WTC11 (cell line): ENCODE measurements at regions not wholly inside any gene's neighbourhood (a gene's known extent, or its start where the extent isn't known, plus 50 kb on each side); places are given as distances from the start of the nearest gene placed in this dataset.

Experiments
- ATAC-seq: fragments of 200-7000 bp; cut with Tn5 transposase; 2 replicates; pipeline ENCODE4 v1.10.0; 2021; ENCODE audit warnings: mild to moderate bottlenecking, moderate library complexity
- CTCF ChIA-PET: fragments of 300-600 bp; sonication (Branson Sonifier 250); formaldehyde crosslinking; loops from one replicate; lab custom pipeline; 2021; ENCODE audit warnings: antibody characterized with exemption; lab: Charles Lee
- POLR2A ChIA-PET: fragments of 350-600 bp; sonication (Branson Sonifier 250); formaldehyde crosslinking; loops from one replicate; lab custom pipeline; 2021; ENCODE audit warnings: antibody characterized with exemption; lab: Charles Lee
- DNase-seq: peaks from one replicate; pipeline ENCODE4 v3.0.0; 2021; ENCODE audit warnings: low spot score
- H3K27ac Mint-ChIP-seq: 2 replicates; pipeline ENCODE4 v1.8.0; 2021; ENCODE audit warnings: mixed read lengths
- H3K27me3 Mint-ChIP-seq: 2 replicates; pipeline ENCODE4 v1.8.0; 2021; ENCODE audit warnings: low read depth, mild to moderate bottlenecking, moderate library complexity, mixed read lengths
- H3K36me3 Mint-ChIP-seq: 2 replicates; pipeline ENCODE4 v1.8.0; 2021; ENCODE audit warnings: mixed read lengths
- H3K4me1 Mint-ChIP-seq: 2 replicates; pipeline ENCODE4 v1.8.0; 2022; ENCODE audit warnings: mixed read lengths
- H3K4me3 Mint-ChIP-seq: 2 replicates; pipeline ENCODE4 v1.8.0; 2021; ENCODE audit warnings: mild to moderate bottlenecking, moderate library complexity, mixed read lengths
- H3K9me3 Mint-ChIP-seq: 2 replicates; pipeline ENCODE4 v1.8.0; 2021; ENCODE audit warnings: mixed read lengths
- FOXP1 ChIP-seq: sonication (generic); formaldehyde crosslinking; IDR thresholded peaks from 2 replicates; pipeline ENCODE4 v1.8.0; 2022; ENCODE audit warnings: missing genetic modification reagents, mild to moderate bottlenecking, moderate library complexity, borderline replicate concordance
- HMGA2 ChIP-seq: fragments of 250-450 bp; sonication (Bioruptor Pico); IDR thresholded peaks from 2 replicates; pipeline ENCODE4 v1.4.0; 2021; ENCODE audit warnings: mild to moderate bottlenecking, moderate library complexity
- JUN ChIP-seq: sonication (generic); formaldehyde crosslinking; IDR thresholded peaks from 2 replicates; pipeline ENCODE4 v1.8.0; 2023; ENCODE audit warnings: mild to moderate bottlenecking, missing genetic modification reagents
- NFATC4 ChIP-seq: fragments of 250-450 bp; sonication (Bioruptor Pico); IDR thresholded peaks from 2 replicates; pipeline ENCODE4 v1.9.0; 2021; ENCODE audit warnings: mild to moderate bottlenecking
- SMAD4 ChIP-seq: sonication (generic); formaldehyde crosslinking; IDR thresholded peaks from 2 replicates; pipeline ENCODE4 v1.8.0; 2022; ENCODE audit warnings: mild to moderate bottlenecking, missing genetic modification reagents
- TEAD1 ChIP-seq: sonication (generic); formaldehyde crosslinking; IDR thresholded peaks from 2 replicates; pipeline ENCODE4 v1.8.0; 2022; ENCODE audit warnings: mild to moderate bottlenecking, missing genetic modification reagents
- TP53 ChIP-seq: sonication (generic); formaldehyde crosslinking; IDR thresholded peaks from 2 replicates; pipeline ENCODE4 v1.8.1; 2023; ENCODE audit warnings: mild to moderate bottlenecking, missing genetic modification reagents
- USF1 ChIP-seq: sonication (generic); formaldehyde crosslinking; IDR thresholded peaks from 2 replicates; pipeline ENCODE4 v1.8.0; 2022; ENCODE audit warnings: mild to moderate bottlenecking, missing genetic modification reagents
- ZMAT4 ChIP-seq: fragments of 250-450 bp; sonication (Bioruptor Pico); IDR thresholded peaks from 2 replicates; pipeline ENCODE4 v1.9.0; 2021; ENCODE audit warnings: mild to moderate bottlenecking
- ZNF138 ChIP-seq: sonication (generic); formaldehyde crosslinking; conservative IDR thresholded peaks from 2 replicates; pipeline ENCODE4 v1.8.1; 2022; ENCODE audit warnings: mild to moderate bottlenecking, moderate library complexity, missing genetic modification reagents
- ZNF512 ChIP-seq: sonication (generic); formaldehyde crosslinking; IDR thresholded peaks from 2 replicates; pipeline ENCODE4 v1.8.1; 2022; ENCODE audit warnings: missing genetic modification reagents, borderline replicate concordance
- ZSCAN18 ChIP-seq: fragments of 250-450 bp; sonication (Bioruptor Pico); IDR thresholded peaks from 2 replicates; pipeline ENCODE4 v2.1.2; 2022; ENCODE audit warnings: mild to moderate bottlenecking, moderate library complexity
- TF ChIP-seq, protein P1 (sequence below): sonication (generic); formaldehyde crosslinking; IDR thresholded peaks from 2 replicates; pipeline ENCODE4 v1.8.1; 2023; ENCODE audit warnings: mild to moderate bottlenecking, missing genetic modification reagents, borderline replicate concordance
- TF ChIP-seq, protein P2 (sequence below): sonication (generic); formaldehyde crosslinking; conservative IDR thresholded peaks from 2 replicates; pipeline ENCODE4 v1.8.1; 2022; ENCODE audit warnings: mild to moderate bottlenecking, missing genetic modification reagents
- TF ChIP-seq, protein P3 (sequence below): sonication (generic); formaldehyde crosslinking; IDR thresholded peaks from 2 replicates; pipeline ENCODE4 v1.8.1; 2023; ENCODE audit warnings: mild to moderate bottlenecking, missing genetic modification reagents
- TF ChIP-seq, protein P4 (sequence below): sonication (generic); formaldehyde crosslinking; IDR thresholded peaks from 2 replicates; pipeline ENCODE4 v1.8.0; 2022; ENCODE audit warnings: mild to moderate bottlenecking, missing genetic modification reagents
- TF ChIP-seq, protein P5 (sequence below): fragments of 200-600 bp; IDR thresholded peaks from 2 replicates; pipeline ENCODE4 v1.8.0; 2022; ENCODE audit warnings: antibody characterized with exemption
- TF ChIP-seq, protein P6 (sequence below): sonication (generic); formaldehyde crosslinking; IDR thresholded peaks from 2 replicates; pipeline ENCODE4 v1.8.1; 2023; ENCODE audit warnings: mild to moderate bottlenecking, missing genetic modification reagents

- Mint-ChIP-seq H3K27ac (no peak overlapping the region), H3K4me3 (no peak overlapping the region), H3K27me3 (no peaks in the 10 kb centered on the region), H3K36me3 (no peaks in the 10 kb centered on the region), H3K4me1 (peaks cover 29% of the 10 kb centered on the region), H3K9me3 (peaks cover 8% of the 10 kb centered on the region; the same call in 1 of the 2 replicates)
- ChIA-PET POLR2A (no interaction called here), CTCF (no interaction called here)
- DNase-seq (no peak), ATAC-seq (no peak)
- no peak for TF ChIP-seq USF1
- TF ChIP-seq, protein P1, sequence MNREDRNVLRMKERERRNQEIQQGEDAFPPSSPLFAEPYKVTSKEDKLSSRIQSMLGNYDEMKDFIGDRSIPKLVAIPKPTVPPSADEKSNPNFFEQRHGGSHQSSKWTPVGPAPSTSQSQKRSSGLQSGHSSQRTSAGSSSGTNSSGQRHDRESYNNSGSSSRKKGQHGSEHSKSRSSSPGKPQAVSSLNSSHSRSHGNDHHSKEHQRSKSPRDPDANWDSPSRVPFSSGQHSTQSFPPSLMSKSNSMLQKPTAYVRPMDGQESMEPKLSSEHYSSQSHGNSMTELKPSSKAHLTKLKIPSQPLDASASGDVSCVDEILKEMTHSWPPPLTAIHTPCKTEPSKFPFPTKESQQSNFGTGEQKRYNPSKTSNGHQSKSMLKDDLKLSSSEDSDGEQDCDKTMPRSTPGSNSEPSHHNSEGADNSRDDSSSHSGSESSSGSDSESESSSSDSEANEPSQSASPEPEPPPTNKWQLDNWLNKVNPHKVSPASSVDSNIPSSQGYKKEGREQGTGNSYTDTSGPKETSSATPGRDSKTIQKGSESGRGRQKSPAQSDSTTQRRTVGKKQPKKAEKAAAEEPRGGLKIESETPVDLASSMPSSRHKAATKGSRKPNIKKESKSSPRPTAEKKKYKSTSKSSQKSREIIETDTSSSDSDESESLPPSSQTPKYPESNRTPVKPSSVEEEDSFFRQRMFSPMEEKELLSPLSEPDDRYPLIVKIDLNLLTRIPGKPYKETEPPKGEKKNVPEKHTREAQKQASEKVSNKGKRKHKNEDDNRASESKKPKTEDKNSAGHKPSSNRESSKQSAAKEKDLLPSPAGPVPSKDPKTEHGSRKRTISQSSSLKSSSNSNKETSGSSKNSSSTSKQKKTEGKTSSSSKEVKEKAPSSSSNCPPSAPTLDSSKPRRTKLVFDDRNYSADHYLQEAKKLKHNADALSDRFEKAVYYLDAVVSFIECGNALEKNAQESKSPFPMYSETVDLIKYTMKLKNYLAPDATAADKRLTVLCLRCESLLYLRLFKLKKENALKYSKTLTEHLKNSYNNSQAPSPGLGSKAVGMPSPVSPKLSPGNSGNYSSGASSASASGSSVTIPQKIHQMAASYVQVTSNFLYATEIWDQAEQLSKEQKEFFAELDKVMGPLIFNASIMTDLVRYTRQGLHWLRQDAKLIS: no peak
- no peak for TF ChIP-seq ZNF138
- TF ChIP-seq, protein P2, sequence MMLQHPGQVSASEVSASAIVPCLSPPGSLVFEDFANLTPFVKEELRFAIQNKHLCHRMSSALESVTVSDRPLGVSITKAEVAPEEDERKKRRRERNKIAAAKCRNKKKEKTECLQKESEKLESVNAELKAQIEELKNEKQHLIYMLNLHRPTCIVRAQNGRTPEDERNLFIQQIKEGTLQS (CRISPR knock-in tag): no peak
- TF ChIP-seq ZSCAN18 (CRISPR knock-in tag): no peak
- TF ChIP-seq TP53 (CRISPR knock-in tag): no peak
- no peak for TF ChIP-seq FOXP1 (CRISPR knock-in tag)
- TF ChIP-seq, protein P3, sequence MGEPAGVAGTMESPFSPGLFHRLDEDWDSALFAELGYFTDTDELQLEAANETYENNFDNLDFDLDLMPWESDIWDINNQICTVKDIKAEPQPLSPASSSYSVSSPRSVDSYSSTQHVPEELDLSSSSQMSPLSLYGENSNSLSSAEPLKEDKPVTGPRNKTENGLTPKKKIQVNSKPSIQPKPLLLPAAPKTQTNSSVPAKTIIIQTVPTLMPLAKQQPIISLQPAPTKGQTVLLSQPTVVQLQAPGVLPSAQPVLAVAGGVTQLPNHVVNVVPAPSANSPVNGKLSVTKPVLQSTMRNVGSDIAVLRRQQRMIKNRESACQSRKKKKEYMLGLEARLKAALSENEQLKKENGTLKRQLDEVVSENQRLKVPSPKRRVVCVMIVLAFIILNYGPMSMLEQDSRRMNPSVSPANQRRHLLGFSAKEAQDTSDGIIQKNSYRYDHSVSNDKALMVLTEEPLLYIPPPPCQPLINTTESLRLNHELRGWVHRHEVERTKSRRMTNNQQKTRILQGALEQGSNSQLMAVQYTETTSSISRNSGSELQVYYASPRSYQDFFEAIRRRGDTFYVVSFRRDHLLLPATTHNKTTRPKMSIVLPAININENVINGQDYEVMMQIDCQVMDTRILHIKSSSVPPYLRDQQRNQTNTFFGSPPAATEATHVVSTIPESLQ (CRISPR knock-in tag): no peak
- TF ChIP-seq SMAD4 (CRISPR knock-in tag): no peak
- TF ChIP-seq, protein P4, sequence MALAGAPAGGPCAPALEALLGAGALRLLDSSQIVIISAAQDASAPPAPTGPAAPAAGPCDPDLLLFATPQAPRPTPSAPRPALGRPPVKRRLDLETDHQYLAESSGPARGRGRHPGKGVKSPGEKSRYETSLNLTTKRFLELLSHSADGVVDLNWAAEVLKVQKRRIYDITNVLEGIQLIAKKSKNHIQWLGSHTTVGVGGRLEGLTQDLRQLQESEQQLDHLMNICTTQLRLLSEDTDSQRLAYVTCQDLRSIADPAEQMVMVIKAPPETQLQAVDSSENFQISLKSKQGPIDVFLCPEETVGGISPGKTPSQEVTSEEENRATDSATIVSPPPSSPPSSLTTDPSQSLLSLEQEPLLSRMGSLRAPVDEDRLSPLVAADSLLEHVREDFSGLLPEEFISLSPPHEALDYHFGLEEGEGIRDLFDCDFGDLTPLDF (CRISPR knock-in tag): no peak
- TF ChIP-seq, protein P5, sequence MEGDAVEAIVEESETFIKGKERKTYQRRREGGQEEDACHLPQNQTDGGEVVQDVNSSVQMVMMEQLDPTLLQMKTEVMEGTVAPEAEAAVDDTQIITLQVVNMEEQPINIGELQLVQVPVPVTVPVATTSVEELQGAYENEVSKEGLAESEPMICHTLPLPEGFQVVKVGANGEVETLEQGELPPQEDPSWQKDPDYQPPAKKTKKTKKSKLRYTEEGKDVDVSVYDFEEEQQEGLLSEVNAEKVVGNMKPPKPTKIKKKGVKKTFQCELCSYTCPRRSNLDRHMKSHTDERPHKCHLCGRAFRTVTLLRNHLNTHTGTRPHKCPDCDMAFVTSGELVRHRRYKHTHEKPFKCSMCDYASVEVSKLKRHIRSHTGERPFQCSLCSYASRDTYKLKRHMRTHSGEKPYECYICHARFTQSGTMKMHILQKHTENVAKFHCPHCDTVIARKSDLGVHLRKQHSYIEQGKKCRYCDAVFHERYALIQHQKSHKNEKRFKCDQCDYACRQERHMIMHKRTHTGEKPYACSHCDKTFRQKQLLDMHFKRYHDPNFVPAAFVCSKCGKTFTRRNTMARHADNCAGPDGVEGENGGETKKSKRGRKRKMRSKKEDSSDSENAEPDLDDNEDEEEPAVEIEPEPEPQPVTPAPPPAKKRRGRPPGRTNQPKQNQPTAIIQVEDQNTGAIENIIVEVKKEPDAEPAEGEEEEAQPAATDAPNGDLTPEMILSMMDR: no peak
- TF ChIP-seq HMGA2 (CRISPR knock-in tag): no peak
- no peak for TF ChIP-seq NFATC4 (CRISPR knock-in tag)
- TF ChIP-seq TEAD1 (CRISPR knock-in tag): no peak
- TF ChIP-seq, protein P6, sequence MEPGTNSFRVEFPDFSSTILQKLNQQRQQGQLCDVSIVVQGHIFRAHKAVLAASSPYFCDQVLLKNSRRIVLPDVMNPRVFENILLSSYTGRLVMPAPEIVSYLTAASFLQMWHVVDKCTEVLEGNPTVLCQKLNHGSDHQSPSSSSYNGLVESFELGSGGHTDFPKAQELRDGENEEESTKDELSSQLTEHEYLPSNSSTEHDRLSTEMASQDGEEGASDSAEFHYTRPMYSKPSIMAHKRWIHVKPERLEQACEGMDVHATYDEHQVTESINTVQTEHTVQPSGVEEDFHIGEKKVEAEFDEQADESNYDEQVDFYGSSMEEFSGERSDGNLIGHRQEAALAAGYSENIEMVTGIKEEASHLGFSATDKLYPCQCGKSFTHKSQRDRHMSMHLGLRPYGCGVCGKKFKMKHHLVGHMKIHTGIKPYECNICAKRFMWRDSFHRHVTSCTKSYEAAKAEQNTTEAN: no peak
- TF ChIP-seq ZMAT4 (CRISPR knock-in tag): no peak
- no peak for TF ChIP-seq ZNF512 (CRISPR knock-in tag)
- no peak for TF ChIP-seq JUN (CRISPR knock-in tag)
Observed at GRCh38 chr4:162891788-162892707, 274.6 kb downstream of the NAF1 start.
